ENCODE measurements at regions not wholly inside any gene's neighbourhood (a gene's known extent, or its start where the extent isn't known, plus 50 kb on each side); places are given as distances from the start of the nearest gene placed in this dataset.

- TF ChIP-seq POLR2AphosphoS5 (IDR thresholded peaks at IDR 0.05) (no peak), CTCF (IDR thresholded peaks at IDR 0.05) (no peak), POLR2A (IDR thresholded peaks at IDR 0.05) (no peak)
These were observed 59.9 kb upstream of the ERRFI1 start for GRCh38 chr1:8086055-8086454.

All from sigmoid colon (tissue), 4 donors.